CD14-positive monocyte (primary cell): ENCODE measurements at regions not wholly inside any gene's neighbourhood (a gene's known extent, or its start where the extent isn't known, plus 50 kb on each side); places are given as distances from the start of the nearest gene placed in this dataset.

Experiments used
- DNase-seq, 3 donors: peaks; one replicate each; pipeline ENCODE4 v3.0.0-alpha.2; 2011 to 2022
- H2AFZ ChIP-seq: 2 replicates; pipeline ENCODE4 v1.6.0; 2012; ENCODE audit warnings: mild to moderate bottlenecking, low read depth, low read length, inconsistent platforms; ENCODE audit not compliant: insufficient read depth, poor library complexity, severe bottlenecking
- H3K27ac ChIP-seq, 2 donors: 1 replicate in 1 of 2; 2 replicates in 1 of 2; pipeline ENCODE4 v1.5.1; 2012 to 2013; ENCODE audit warnings: low read length in 2 of 2, control low read depth in 1 of 2, inconsistent platforms in 1 of 2, low read depth in 1 of 2, mild to moderate bottlenecking in 1 of 2
- H3K27me3 ChIP-seq, 2 donors: one replicate each; pipeline versions ENCODE4 v1.6.0 to v1.6.1; 2011 to 2013; ENCODE audit warnings: low read length in 2 of 2; ENCODE audit not compliant: control insufficient read depth in 2 of 2, insufficient read depth in 2 of 2
- H3K36me3 ChIP-seq, 2 donors: replicated peaks in 1 of 2; 1 replicate in 1 of 2; 2 replicates in 1 of 2; pipeline versions ENCODE4 v1.5.1 to v1.6.1; 2012 to 2013; ENCODE audit warnings: low read length in 2 of 2, control low read depth in 1 of 2, inconsistent platforms in 1 of 2, mild to moderate bottlenecking in 1 of 2; ENCODE audit not compliant: insufficient read depth in 2 of 2, control insufficient read depth in 1 of 2
- H3K4me1 ChIP-seq, 2 donors: 1 replicate in 1 of 2; 2 replicates in 1 of 2; pipeline versions ENCODE4 v1.5.1 to v1.6.1; 2012 to 2013; ENCODE audit warnings: low read length in 2 of 2, control low read depth in 1 of 2, inconsistent platforms in 1 of 2, mild to moderate bottlenecking in 1 of 2, moderate library complexity in 1 of 2; ENCODE audit not compliant: insufficient read depth in 2 of 2, control insufficient read depth in 1 of 2
- H3K4me2 ChIP-seq: replicated peaks from 2 replicates; pipeline ENCODE3; 2012; ENCODE audit warnings: low read length, moderate library complexity, mild to moderate bottlenecking; ENCODE audit not compliant: poor library complexity, severe bottlenecking; ENCODE audit errors: extremely low read depth
- H3K4me3 ChIP-seq, 3 experiments: fragments of 200-600 bp in 1 of 3; sonication (generic) in 1 of 3; replicated peaks in 1 of 3; 1 replicate in 2 of 3; 2 replicates in 1 of 3; pipeline ENCODE4 v1.5.1; 2011 to 2013; ENCODE audit warnings: low read length in 3 of 3, mild to moderate bottlenecking in 3 of 3, control low read depth in 2 of 3, low read depth in 2 of 3, inconsistent platforms in 1 of 3, moderate library complexity in 1 of 3
- H3K79me2 ChIP-seq: 2 replicates; pipeline ENCODE4 v1.6.0; 2012; ENCODE audit warnings: mild to moderate bottlenecking, control low read depth, inconsistent platforms, low read length, moderate library complexity; ENCODE audit not compliant: insufficient read depth
- H3K9ac ChIP-seq: 2 replicates; pipeline ENCODE4 v1.6.0; 2017; ENCODE audit warnings: low read length, mild to moderate bottlenecking; ENCODE audit not compliant: insufficient read depth, poor library complexity, severe bottlenecking
- H3K9me3 ChIP-seq, 2 donors: replicated peaks in 1 of 2; 1 replicate in 1 of 2; 2 replicates in 1 of 2; pipeline versions ENCODE4 v1.5.1 to v1.6.1; 2012 to 2013; ENCODE audit warnings: low read length in 2 of 2, control low read depth in 1 of 2; ENCODE audit not compliant: control insufficient read depth in 1 of 2, insufficient read depth in 1 of 2
- H4K20me1 ChIP-seq: 2 replicates; pipeline ENCODE4 v1.6.0; 2012; ENCODE audit warnings: mild to moderate bottlenecking, low read length, control low read depth, moderate library complexity; ENCODE audit not compliant: insufficient read depth
- H3K27ac Mint-ChIP-seq, 7 donors: one replicate each; pipeline ENCODE4 v1.8.0; 2020; ENCODE audit warnings: mild to moderate bottlenecking in 7 of 7, mixed read lengths in 7 of 7, moderate library complexity in 6 of 7, inconsistent platforms in 2 of 7
- H3K27me3 Mint-ChIP-seq, 3 donors: one replicate each; pipeline ENCODE4 v1.8.0; 2021 to 2022; ENCODE audit warnings: low read depth in 3 of 3, mild to moderate bottlenecking in 3 of 3, mixed read lengths in 3 of 3, moderate library complexity in 3 of 3, inconsistent platforms in 1 of 3
- H3K36me3 Mint-ChIP-seq, 2 donors: one replicate each; pipeline ENCODE4 v1.8.0; 2020; ENCODE audit warnings: mixed read lengths in 2 of 2, inconsistent platforms in 1 of 2, mild to moderate bottlenecking in 1 of 2
- H3K4me1 Mint-ChIP-seq: one replicate; pipeline ENCODE4 v1.8.0; 2020; ENCODE audit warnings: mild to moderate bottlenecking, mixed read lengths
- H3K4me3 Mint-ChIP-seq, 2 donors: one replicate each; pipeline ENCODE4 v1.8.0; 2020; ENCODE audit warnings: mild to moderate bottlenecking in 2 of 2, mixed read lengths in 2 of 2, moderate library complexity in 1 of 2
- H3K9me3 Mint-ChIP-seq, 7 donors: one replicate each; pipeline ENCODE4 v1.8.0; 2020 to 2022; ENCODE audit warnings: mixed read lengths in 7 of 7, mild to moderate bottlenecking in 6 of 7, moderate library complexity in 6 of 7, inconsistent platforms in 2 of 7
- CTCF ChIP-seq: fragments of 200-600 bp; IDR thresholded peaks from one replicate; pipeline ENCODE4 v1.8.0; 2022; ENCODE audit warnings: antibody characterized with exemption, mild to moderate bottlenecking
- WGBS: methylation state at CpG from one replicate; pipeline ENCODE4 v1.1.5; 2013; ENCODE audit warnings: missing lambda C conversion rate; ENCODE audit not compliant: insufficient coverage; 5-methylcytosine and 5-hydroxymethylcytosine counted together
- intact Hi-C, 2 donors: fragments of 100-400 bp; cut with micrococcal nuclease; formaldehyde crosslinking; loops; one replicate each; pipeline versions ENCODE4 v1.15.0 to v1.15.1; 2023

- no peak overlapping the region for H3K4me2 ChIP-seq
- Mint-ChIP-seq H3K9me3 (peaks cover 0 to 1% (median 0%) of the 10 kb centered on the region in 7 donors), H3K27me3 (peaks cover 0 to 3% (median 2%) of the 10 kb centered on the region in 3 donors), H3K4me3 (no peak overlapping the region), H3K36me3 (no peaks in the 10 kb centered on the region), H3K4me1 (no peaks in the 10 kb centered on the region), H3K27ac (no peak overlapping the region)
- no peaks in the 10 kb centered on the region for H3K9me3 ChIP-seq
- no peak for TF ChIP-seq CTCF
- no peaks in the 10 kb centered on the region for H3K27me3 ChIP-seq
- no peaks in the 10 kb centered on the region for H3K36me3 ChIP-seq
- H4K20me1 ChIP-seq: no peaks in the 10 kb centered on the region
- 100% methylated on average over 3 of the region's 6 CpGs for WGBS
- no peak overlapping the region for H3K9ac ChIP-seq
- no peak overlapping the region for H3K27ac ChIP-seq
- no peak overlapping the region for H3K4me3 ChIP-seq
- H3K79me2 ChIP-seq: no peaks in the 10 kb centered on the region
- intact Hi-C loops: no loop called here
- no peak for DNase-seq
- no peaks in the 10 kb centered on the region for H3K4me1 ChIP-seq
- H2AFZ ChIP-seq: no peak overlapping the region
Observed at GRCh38 chr10:118112543-118113125, 65.9 kb upstream of the RAB11FIP2 start.

- Histone ChIP-seq H3K4me1 (no peaks in the 10 kb centered on the region), H3K9me3 (no peaks in the 10 kb centered on the region), H3K27ac (no peak overlapping the region), H3K4me3 (no peak overlapping the region), H3K9ac (no peak overlapping the region), H3K27me3 (no peaks in the 10 kb centered on the region), H4K20me1 (no peaks in the 10 kb centered on the region), H2AFZ (no peak overlapping the region), H3K4me2 (no peak overlapping the region), H3K79me2 (no peaks in the 10 kb centered on the region), H3K36me3 (no peaks in the 10 kb centered on the region)
- TF ChIP-seq CTCF: no peak
- no peak for DNase-seq
- H3K4me3 Mint-ChIP-seq: no peak overlapping the region
- H3K27ac Mint-ChIP-seq: no peak overlapping the region
- peaks cover 0 to 5% (median 3%) of the 10 kb centered on the region in 3 donors for H3K27me3 Mint-ChIP-seq
- no CpG with 5 or more reads among the region's 1 CpG for WGBS
- no peaks in the 10 kb centered on the region for H3K4me1 Mint-ChIP-seq
- intact Hi-C loops: no loop called here
- no peaks in the 10 kb centered on the region for H3K36me3 Mint-ChIP-seq
- peaks cover 0 to 3% (median 0%) of the 10 kb centered on the region in 7 donors for H3K9me3 Mint-ChIP-seq
Observed at GRCh38 chr10:118110750-118111149, 64.0 kb upstream of the RAB11FIP2 start.
